ENCODE measurements at regions not wholly inside any gene's neighbourhood (a gene's known extent, or its start where the extent isn't known, plus 50 kb on each side); places are given as distances from the start of the nearest gene placed in this dataset.

GRCh38 chr14:83958359-83958758 lies 1571.6 kb upstream of the FLRT2 start:
- no peak for TF ChIP-seq CTCF (IDR thresholded peaks at IDR 0.05)
- TF ChIP-seq POLR2A (IDR thresholded peaks at IDR 0.05) = no peak
